Breast epithelium (tissue), 4 donors: ENCODE measurements at regions not wholly inside any gene's neighbourhood (a gene's known extent, or its start where the extent isn't known, plus 50 kb on each side); places are given as distances from the start of the nearest gene placed in this dataset.
"Not testable (repeated sequence)": the region's sequence is repeated elsewhere in the genome, so short reads cannot be mapped to it uniquely, and the experiment has no call there.

ENCODE experiments used
- DNase-seq, 2 donors: peaks; one replicate each; pipeline ENCODE4 v3.0.0-alpha.2; 2019; ENCODE audit warnings: low spot score in 2 of 2
- H3K27ac ChIP-seq, 2 donors: fragments of 200-600 bp; sonication (generic) in 1 of 2; one replicate each; pipeline ENCODE4 v1.5.1; 2016 to 2019; ENCODE audit warnings: mild to moderate bottlenecking in 1 of 2
- H3K27me3 ChIP-seq, 2 donors: fragments of 200-600 bp; sonication (generic) in 1 of 2; one replicate each; pipeline versions ENCODE4 v1.5.1 to v1.6.0; 2017 to 2019; ENCODE audit warnings: control low read depth in 1 of 2, mild to moderate bottlenecking in 1 of 2
- H3K36me3 ChIP-seq: fragments of 200-600 bp; one replicate; pipeline ENCODE4 v1.5.1; 2019
- H3K4me1 ChIP-seq, 2 donors: fragments of 200-600 bp; sonication (generic); one replicate each; pipeline ENCODE4 v1.5.1; 2016 to 2019; ENCODE audit warnings: control low read depth in 1 of 2
- H3K4me3 ChIP-seq, 3 donors: fragments of 200-600 bp; sonication (generic); 1 replicate in 2 of 3; 2 replicates in 1 of 3; pipeline ENCODE4 v1.5.1; 2016 to 2019; ENCODE audit warnings: mild to moderate bottlenecking in 3 of 3, moderate library complexity in 2 of 3
- H3K9me3 ChIP-seq, 2 donors: fragments of 200-600 bp; sonication (generic) in 1 of 2; one replicate each; pipeline ENCODE4 v1.5.1; 2016 to 2019; ENCODE audit warnings: control low read depth in 1 of 2
- CTCF ChIP-seq, 3 donors: fragments of 450-650 bp; IDR thresholded peaks; one replicate each; pipeline ENCODE4 v1.5.1; 2016 to 2017; ENCODE audit warnings: antibody characterized with exemption in 3 of 3, mild to moderate bottlenecking in 3 of 3, moderate library complexity in 3 of 3
- POLR2A ChIP-seq: fragments of 450-650 bp; IDR thresholded peaks from one replicate; pipeline ENCODE4 v1.6.1; 2016; ENCODE audit warnings: antibody characterized with exemption, mild to moderate bottlenecking, moderate library complexity
- POLR2AphosphoS5 ChIP-seq, 3 donors: sonication (generic); formaldehyde crosslinking; IDR thresholded peaks; one replicate each; pipeline ENCODE4 v1.6.1; 2017; ENCODE audit warnings: antibody characterized with exemption in 3 of 3
- intact Hi-C: fragments of 100-400 bp; cut with DNase I; formaldehyde crosslinking; loops from one replicate; pipeline ENCODE4 v1.15.1; 2023; ENCODE audit warnings: low total_unique reads

GRCh38 chr6:144497650-144498049, 212.5 kb downstream of the UTRN start:
- Histone ChIP-seq H3K27me3 (no peaks in the 10 kb centered on the region), H3K27ac (no peak overlapping the region), H3K9me3 (no peaks in the 10 kb centered on the region), H3K4me1 (no peaks in the 10 kb centered on the region), H3K4me3 (no peak overlapping the region), H3K36me3 (no peaks in the 10 kb centered on the region)
- intact Hi-C loops: no loop called here
- no peak for TF ChIP-seq POLR2AphosphoS5 (IDR thresholded peaks at IDR 0.05)
- no peak for TF ChIP-seq CTCF (IDR thresholded peaks at IDR 0.05)
- DNase-seq: no peak

- no peaks in the 10 kb centered on the region for H3K4me1 ChIP-seq
- intact Hi-C loops: no loop called here
- H3K9me3 ChIP-seq: peaks cover 0 to 15% of the 10 kb centered on the region in 2 donors
- H3K4me3 ChIP-seq: no peak overlapping the region
- no peak for TF ChIP-seq CTCF (IDR thresholded peaks at IDR 0.05)
- TF ChIP-seq POLR2A: no peak
- no peak for TF ChIP-seq POLR2AphosphoS5 (IDR thresholded peaks at IDR 0.05)
- no peak overlapping the region for H3K27ac ChIP-seq
- DNase-seq: no peak
- no peaks in the 10 kb centered on the region for H3K27me3 ChIP-seq
- no peaks in the 10 kb centered on the region for H3K36me3 ChIP-seq
Observed at GRCh38 chr6:144500892-144501291, 215.8 kb downstream of the UTRN start.

GRCh38 chr6:144505214-144505613, 220.1 kb downstream of the UTRN start:
- H3K27me3 ChIP-seq, intact Hi-C loops, H3K4me1 ChIP-seq, DNase-seq, H3K36me3 ChIP-seq, H3K27ac ChIP-seq, H3K4me3 ChIP-seq: not testable (repeated sequence)
- peaks cover 0 to 15% of the 10 kb centered on the region in 2 donors for H3K9me3 ChIP-seq

GRCh38 chr6:144506051-144506450, 220.9 kb downstream of the UTRN start:
- H3K27me3 ChIP-seq, H3K4me3 ChIP-seq, H3K4me1 ChIP-seq, H3K27ac ChIP-seq, intact Hi-C loops, DNase-seq, H3K36me3 ChIP-seq: not testable (repeated sequence)
- H3K9me3 ChIP-seq: peaks cover 0 to 15% of the 10 kb centered on the region in 2 donors

GRCh38 chr6:144507772-144508312, 222.7 kb downstream of the UTRN start:
- DNase-seq, intact Hi-C loops, H3K36me3 ChIP-seq, H3K4me1 ChIP-seq, H3K27me3 ChIP-seq, H3K4me3 ChIP-seq, H3K27ac ChIP-seq: not testable (repeated sequence)
- peaks cover 0 to 15% of the 10 kb centered on the region in 2 donors for H3K9me3 ChIP-seq

GRCh38 chr6:144510859-144511258, 225.7 kb downstream of the UTRN start:
- Histone ChIP-seq H3K27ac (no peak overlapping the region), H3K4me1 (no peaks in the 10 kb centered on the region), H3K36me3 (no peaks in the 10 kb centered on the region), H3K4me3 (no peak overlapping the region), H3K27me3 (no peaks in the 10 kb centered on the region), H3K9me3 (no peaks in the 10 kb centered on the region)
- intact Hi-C loops: no loop called here
- TF ChIP-seq POLR2AphosphoS5 (IDR thresholded peaks at IDR 0.05): no peak
- TF ChIP-seq CTCF (IDR thresholded peaks at IDR 0.05): no peak
- TF ChIP-seq POLR2A: no peak
- no peak for DNase-seq

- Histone ChIP-seq H3K9me3 (no peaks in the 10 kb centered on the region), H3K4me1 (no peaks in the 10 kb centered on the region), H3K36me3 (peaks cover 9% of the 10 kb centered on the region), H3K4me3 (no peak overlapping the region), H3K27me3 (no peaks in the 10 kb centered on the region), H3K27ac (no peak overlapping the region)
- intact Hi-C loops: no loop called here
- TF ChIP-seq POLR2A (no peak), CTCF (IDR thresholded peaks at IDR 0.05) (no peak), POLR2AphosphoS5 (IDR thresholded peaks at IDR 0.05) (no peak)
- DNase-seq: no peak
Observed at GRCh38 chr6:144515761-144516160, 230.6 kb downstream of the UTRN start.
